GM23338 (cell line): ENCODE measurements at regions not wholly inside any gene's neighbourhood (a gene's known extent, or its start where the extent isn't known, plus 50 kb on each side); places are given as distances from the start of the nearest gene placed in this dataset.
"Not testable (repeated sequence)": the region's sequence is repeated elsewhere in the genome, so short reads cannot be mapped to it uniquely, and the experiment has no call there.

Experiments
- CREB1 ChIP-seq: fragments of 250-450 bp; sonication (Bioruptor Pico); IDR thresholded peaks from 2 replicates; pipeline ENCODE4 v1.5.0; 2020; ENCODE audit warnings: low read depth, mild to moderate bottlenecking, moderate library complexity
- CTCF ChIP-seq, 2 experiments: fragments of 200-600 bp in 1 of 2; sonication (generic) in 1 of 2; conservative IDR thresholded peaks; 2 replicates each; pipeline versions ENCODE4 v1.5.1 to v1.6.1; 2016 to 2017; ENCODE audit warnings: antibody characterized with exemption in 2 of 2, low read depth in 2 of 2, mild to moderate bottlenecking in 2 of 2, moderate library complexity in 1 of 2

- not testable (repeated sequence) for TF ChIP-seq CTCF (conservative IDR thresholded peaks at IDR 0.05; ENCODE audit: low read depth in 2 of 2); CREB1
Measured at GRCh38 chr20:53663521-53663920, 69.9 kb upstream of the ZNF217 start.
